ENCODE measurements at regions not wholly inside any gene's neighbourhood (a gene's known extent, or its start where the extent isn't known, plus 50 kb on each side); places are given as distances from the start of the nearest gene placed in this dataset.
"Not testable (repeated sequence)": the region's sequence is repeated elsewhere in the genome, so short reads cannot be mapped to it uniquely, and the experiment has no call there.

- intact Hi-C loops (cut with micrococcal nuclease); H3K4me3 ChIP-seq (ENCODE audit: control extremely low read depth in 1 of 5, extremely low read depth in 1 of 5, insufficient read depth in 1 of 5, low read depth in 2 of 5, low read length in 4 of 5); DNase-seq; H3K36me3 ChIP-seq (replicated peaks in 1 of 2; ENCODE audit: control extremely low read depth in 1 of 2, control insufficient read depth in 1 of 2, extremely low read depth in 1 of 2, insufficient read depth in 2 of 2, low read length in 1 of 2); H3K4me1 Mint-ChIP-seq; H3K9me3 Mint-ChIP-seq (ENCODE audit: insufficient read depth); H3K27ac ChIP-seq (ENCODE audit: low read length in 2 of 2); H3K4me3 Mint-ChIP-seq; H4K20me1 ChIP-seq (ENCODE audit: control insufficient read depth, insufficient read depth, low read length, poor library complexity, severe bottlenecking); H3K79me2 ChIP-seq (ENCODE audit: control insufficient read depth, insufficient read depth, low read length); H3K27me3 Mint-ChIP-seq; H3K27ac Mint-ChIP-seq; H3K4me2 ChIP-seq (replicated peaks; ENCODE audit: low read depth, low read length, poor library complexity, severe bottlenecking); H3K27me3 ChIP-seq (replicated peaks in 1 of 4; ENCODE audit: control extremely low read depth in 1 of 4, control insufficient read depth in 3 of 4, insufficient read depth in 4 of 4, low read length in 3 of 4); POLR2A ChIA-PET; H3K9ac ChIP-seq (ENCODE audit: low read length); H3K4me1 ChIP-seq (ENCODE audit: control insufficient read depth in 2 of 2, insufficient read depth in 2 of 2, low read length in 2 of 2); H2AFZ ChIP-seq (ENCODE audit: insufficient read depth, low read depth, low read length, poor library complexity, severe bottlenecking); H3K9me3 ChIP-seq (ENCODE audit: control extremely low read depth in 1 of 3, control insufficient read depth in 2 of 3, insufficient read depth in 1 of 3, low read length in 2 of 3); ATAC-seq (ENCODE audit: low read depth); CTCF ChIA-PET: not testable (repeated sequence)
- WGBS (ENCODE audit: insufficient coverage): 63% methylated on average over 1 of the region's 9 CpGs
These were observed 822.1 kb downstream of the KCNMA1 start for GRCh38 chr10:76815505-76815904.

- Histone ChIP-seq H3K4me1 (ENCODE audit: control insufficient read depth in 2 of 2, insufficient read depth in 2 of 2, low read length in 2 of 2) (no peaks in the 10 kb centered on the region), H4K20me1 (ENCODE audit: control insufficient read depth, insufficient read depth, low read length, poor library complexity, severe bottlenecking) (no peaks in the 10 kb centered on the region), H3K27ac (ENCODE audit: low read length in 2 of 2) (no peak overlapping the region), H2AFZ (ENCODE audit: insufficient read depth, low read depth, low read length, poor library complexity, severe bottlenecking) (no peak overlapping the region), H3K9me3 (ENCODE audit: control extremely low read depth in 1 of 3, control insufficient read depth in 2 of 3, insufficient read depth in 1 of 3, low read length in 2 of 3) (no peaks in the 10 kb centered on the region), H3K27me3 (replicated peaks in 1 of 4; ENCODE audit: control extremely low read depth in 1 of 4, control insufficient read depth in 3 of 4, insufficient read depth in 4 of 4, low read length in 3 of 4) (no peaks in the 10 kb centered on the region), H3K36me3 (replicated peaks in 1 of 2; ENCODE audit: control extremely low read depth in 1 of 2, control insufficient read depth in 1 of 2, extremely low read depth in 1 of 2, insufficient read depth in 2 of 2, low read length in 1 of 2) (no peaks in the 10 kb centered on the region), H3K79me2 (ENCODE audit: control insufficient read depth, insufficient read depth, low read length) (no peaks in the 10 kb centered on the region), H3K9ac (ENCODE audit: low read length) (no peak overlapping the region), H3K4me2 (replicated peaks; ENCODE audit: low read depth, low read length, poor library complexity, severe bottlenecking) (no peak overlapping the region), H3K4me3 (ENCODE audit: control extremely low read depth in 1 of 5, extremely low read depth in 1 of 5, insufficient read depth in 1 of 5, low read depth in 2 of 5, low read length in 4 of 5) (no peak overlapping the region)
- Mint-ChIP-seq H3K4me3 (no peak overlapping the region), H3K9me3 (ENCODE audit: insufficient read depth) (peaks cover 7% of the 10 kb centered on the region), H3K27ac (no peak overlapping the region), H3K4me1 (peaks cover 7% of the 10 kb centered on the region), H3K27me3 (peaks cover 6% of the 10 kb centered on the region)
- no peak for ATAC-seq (ENCODE audit: low read depth)
- TF ChIP-seq EZH2 (IDR thresholded peaks at IDR 0.05; ENCODE audit: borderline replicate concordance, insufficient read depth, low read depth, low read length, poor library complexity, severe bottlenecking): no peak
- ChIA-PET POLR2A (no interaction called here), CTCF (no interaction called here)
- intact Hi-C loops (cut with micrococcal nuclease): no loop called here
- no peak for DNase-seq
These were observed 826.2 kb downstream of the KCNMA1 start for GRCh38 chr10:76811430-76811829.

Data from B cell (primary cell).